Lower leg skin (tissue), 3 donors: ENCODE measurements at regions not wholly inside any gene's neighbourhood (a gene's known extent, or its start where the extent isn't known, plus 50 kb on each side); places are given as distances from the start of the nearest gene placed in this dataset.

Experiments used
- POLR2A ChIP-seq, 2 donors: fragments of 450-650 bp; IDR thresholded peaks; one replicate each; pipeline ENCODE4 v1.6.1; 2016 to 2017; ENCODE audit warnings: antibody characterized with exemption in 2 of 2, mild to moderate bottlenecking in 1 of 2, moderate library complexity in 1 of 2
- TF ChIP-seq, protein P1 (sequence below), 3 donors: fragments of 450-650 bp; IDR thresholded peaks; one replicate each; pipeline ENCODE4 v1.5.1; 2016; ENCODE audit warnings: antibody characterized with exemption in 3 of 3, mild to moderate bottlenecking in 3 of 3, moderate library complexity in 2 of 3

DNA sequence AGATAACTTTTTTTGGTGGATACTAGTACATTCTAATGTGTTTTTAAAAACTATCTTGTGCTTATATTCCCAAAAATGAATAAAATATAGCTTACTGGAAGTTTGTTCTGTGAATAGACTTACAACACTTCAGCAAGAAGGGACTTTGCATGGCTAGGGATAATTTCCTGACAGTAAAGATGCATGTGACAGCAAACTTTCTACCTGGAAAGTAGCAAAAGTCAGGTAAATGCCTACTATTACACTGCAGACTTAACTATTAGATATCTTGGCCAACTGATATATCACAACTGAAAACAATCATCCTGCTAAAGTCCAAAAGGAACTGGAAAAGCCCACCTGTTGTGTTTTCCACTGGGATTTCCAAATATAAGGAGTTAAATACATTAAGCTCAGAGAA is 1753.5 kb upstream of the CELF4 start:
- TF ChIP-seq POLR2A (IDR thresholded peaks at IDR 0.05) = no peak
- TF ChIP-seq, protein P1, sequence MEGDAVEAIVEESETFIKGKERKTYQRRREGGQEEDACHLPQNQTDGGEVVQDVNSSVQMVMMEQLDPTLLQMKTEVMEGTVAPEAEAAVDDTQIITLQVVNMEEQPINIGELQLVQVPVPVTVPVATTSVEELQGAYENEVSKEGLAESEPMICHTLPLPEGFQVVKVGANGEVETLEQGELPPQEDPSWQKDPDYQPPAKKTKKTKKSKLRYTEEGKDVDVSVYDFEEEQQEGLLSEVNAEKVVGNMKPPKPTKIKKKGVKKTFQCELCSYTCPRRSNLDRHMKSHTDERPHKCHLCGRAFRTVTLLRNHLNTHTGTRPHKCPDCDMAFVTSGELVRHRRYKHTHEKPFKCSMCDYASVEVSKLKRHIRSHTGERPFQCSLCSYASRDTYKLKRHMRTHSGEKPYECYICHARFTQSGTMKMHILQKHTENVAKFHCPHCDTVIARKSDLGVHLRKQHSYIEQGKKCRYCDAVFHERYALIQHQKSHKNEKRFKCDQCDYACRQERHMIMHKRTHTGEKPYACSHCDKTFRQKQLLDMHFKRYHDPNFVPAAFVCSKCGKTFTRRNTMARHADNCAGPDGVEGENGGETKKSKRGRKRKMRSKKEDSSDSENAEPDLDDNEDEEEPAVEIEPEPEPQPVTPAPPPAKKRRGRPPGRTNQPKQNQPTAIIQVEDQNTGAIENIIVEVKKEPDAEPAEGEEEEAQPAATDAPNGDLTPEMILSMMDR (IDR thresholded peaks at IDR 0.05) = no peak
